PFSK-1 (cell line): ENCODE measurements at regions not wholly inside any gene's neighbourhood (a gene's known extent, or its start where the extent isn't known, plus 50 kb on each side); places are given as distances from the start of the nearest gene placed in this dataset.

Source experiments
- FOXP2 ChIP-seq: optimal IDR thresholded peaks from 2 replicates; pipeline ENCODE3; 2011; ENCODE audit warnings: borderline replicate concordance, control low read depth, inconsistent platforms; ENCODE audit not compliant: insufficient read depth; ENCODE audit errors: extremely low read length, extremely low read depth
- POLR2AphosphoS5 ChIP-seq: IDR thresholded peaks from 2 replicates; pipeline ENCODE4 v1.6.1; 2012; ENCODE audit warnings: low read depth, mild to moderate bottlenecking, control low read depth, low read length, moderate library complexity
- REST ChIP-seq, 2 experiments: IDR thresholded peaks; 2 replicates each; pipeline versions ENCODE4 v1.6.1 to v1.8.0; 2011 to 2012; ENCODE audit warnings: low read depth in 2 of 2, low read length in 2 of 2, control low read depth in 1 of 2, inconsistent platforms in 1 of 2, mild to moderate bottlenecking in 1 of 2, moderate library complexity in 1 of 2; ENCODE audit not compliant: insufficient read depth in 1 of 2
- SIN3A ChIP-seq: IDR thresholded peaks from 2 replicates; pipeline ENCODE4 v1.6.1; 2012; ENCODE audit warnings: mild to moderate bottlenecking, low read length, moderate library complexity, borderline replicate concordance; ENCODE audit not compliant: insufficient read depth
- TAF1 ChIP-seq: IDR thresholded peaks from 2 replicates; pipeline ENCODE4 v1.6.1; 2012; ENCODE audit warnings: low read length, control low read depth, borderline replicate concordance; ENCODE audit not compliant: insufficient read depth

GRCh38 chr2:17190527-17190926 lies 327.7 kb downstream of the RAD51AP2 start:
- TF ChIP-seq REST (IDR thresholded peaks at IDR 0.05; ENCODE audit: insufficient read depth in 1 of 2, low read depth in 2 of 2, low read length in 2 of 2) (no peak), SIN3A (no peak), POLR2AphosphoS5 (no peak), FOXP2 (no peak), TAF1 (no peak)

GRCh38 chr2:17188721-17189120 lies 329.5 kb downstream of the RAD51AP2 start:
- TF ChIP-seq POLR2AphosphoS5 (no peak), REST (IDR thresholded peaks at IDR 0.05; ENCODE audit: insufficient read depth in 1 of 2, low read depth in 2 of 2, low read length in 2 of 2) (no peak), TAF1 (no peak), SIN3A (no peak), FOXP2 (no peak)

- TF ChIP-seq POLR2AphosphoS5 (no peak), REST (IDR thresholded peaks at IDR 0.05; ENCODE audit: insufficient read depth in 1 of 2, low read depth in 2 of 2, low read length in 2 of 2) (no peak), SIN3A (no peak), TAF1 (no peak), FOXP2 (no peak)
Observed at GRCh38 chr2:17184512-17184911, 333.7 kb downstream of the RAD51AP2 start.

- TF ChIP-seq REST (IDR thresholded peaks at IDR 0.05; ENCODE audit: insufficient read depth in 1 of 2, low read depth in 2 of 2, low read length in 2 of 2) = no peak
- TF ChIP-seq TAF1 = no peak
Observed at GRCh38 chr2:17182399-17182798, 335.8 kb downstream of the RAD51AP2 start.

- TF ChIP-seq SIN3A = no peak
- no peak for TF ChIP-seq FOXP2
- no peak for TF ChIP-seq POLR2AphosphoS5
- no peak for TF ChIP-seq REST (IDR thresholded peaks at IDR 0.05; ENCODE audit: insufficient read depth in 1 of 2, low read depth in 2 of 2, low read length in 2 of 2)
- no peak for TF ChIP-seq TAF1
Observed at GRCh38 chr2:17181051-17181752, 337.0 kb downstream of the RAD51AP2 start.
